ENCODE measurements at regions not wholly inside any gene's neighbourhood (a gene's known extent, or its start where the extent isn't known, plus 50 kb on each side); places are given as distances from the start of the nearest gene placed in this dataset.

DNA sequence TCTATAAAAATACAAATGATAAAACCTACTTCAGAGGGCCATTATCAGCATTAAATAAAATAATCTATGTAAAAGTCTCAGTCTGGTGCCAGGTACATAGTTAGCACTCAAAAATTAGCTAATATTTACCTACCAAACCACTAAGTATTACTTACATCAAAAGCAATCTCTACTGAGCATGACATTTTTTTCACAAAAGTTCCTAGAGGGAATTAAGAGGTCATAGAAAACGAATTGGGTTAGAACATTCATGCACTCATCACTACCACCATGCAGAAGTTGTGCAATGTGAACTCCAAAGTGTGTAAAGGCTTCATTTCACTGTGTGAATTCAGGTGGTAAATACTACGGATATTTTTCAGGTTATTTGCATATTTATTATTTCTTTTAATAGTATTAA lies 209.5 kb upstream of the FGF13 start:
- no peak for TF ChIP-seq POLR2AphosphoS5 (IDR thresholded peaks at IDR 0.05; ENCODE audit: low read depth)
- TF ChIP-seq, protein P1, sequence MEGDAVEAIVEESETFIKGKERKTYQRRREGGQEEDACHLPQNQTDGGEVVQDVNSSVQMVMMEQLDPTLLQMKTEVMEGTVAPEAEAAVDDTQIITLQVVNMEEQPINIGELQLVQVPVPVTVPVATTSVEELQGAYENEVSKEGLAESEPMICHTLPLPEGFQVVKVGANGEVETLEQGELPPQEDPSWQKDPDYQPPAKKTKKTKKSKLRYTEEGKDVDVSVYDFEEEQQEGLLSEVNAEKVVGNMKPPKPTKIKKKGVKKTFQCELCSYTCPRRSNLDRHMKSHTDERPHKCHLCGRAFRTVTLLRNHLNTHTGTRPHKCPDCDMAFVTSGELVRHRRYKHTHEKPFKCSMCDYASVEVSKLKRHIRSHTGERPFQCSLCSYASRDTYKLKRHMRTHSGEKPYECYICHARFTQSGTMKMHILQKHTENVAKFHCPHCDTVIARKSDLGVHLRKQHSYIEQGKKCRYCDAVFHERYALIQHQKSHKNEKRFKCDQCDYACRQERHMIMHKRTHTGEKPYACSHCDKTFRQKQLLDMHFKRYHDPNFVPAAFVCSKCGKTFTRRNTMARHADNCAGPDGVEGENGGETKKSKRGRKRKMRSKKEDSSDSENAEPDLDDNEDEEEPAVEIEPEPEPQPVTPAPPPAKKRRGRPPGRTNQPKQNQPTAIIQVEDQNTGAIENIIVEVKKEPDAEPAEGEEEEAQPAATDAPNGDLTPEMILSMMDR (IDR thresholded peaks at IDR 0.05; ENCODE audit: insufficient read depth, low read length), result no peak

Data from HL-60 (cell line).